Psoas muscle (tissue), 7 donors: ENCODE measurements at regions not wholly inside any gene's neighbourhood (a gene's known extent, or its start where the extent isn't known, plus 50 kb on each side); places are given as distances from the start of the nearest gene placed in this dataset.

Source experiments
- ATAC-seq, 4 donors: fragments of 200-7000 bp; cut with Tn5 transposase; one replicate each; pipeline ENCODE4 v1.9.1; 2020; ENCODE audit warnings: moderate library complexity in 3 of 4, mild to moderate bottlenecking in 2 of 4
- DNase-seq, 2 donors: peaks; one replicate each; pipeline ENCODE4 v3.0.0-alpha.2; 2020
- H3K27ac ChIP-seq: fragments of 200-600 bp; one replicate; pipeline ENCODE4 v1.8.0; 2022
- H3K27me3 ChIP-seq, 3 donors: fragments of 200-600 bp in 1 of 3; one replicate each; pipeline versions ENCODE4 v1.6.1 to v1.8.0; 2013 to 2022; ENCODE audit warnings: low read length in 2 of 3, mild to moderate bottlenecking in 2 of 3, moderate library complexity in 1 of 3; ENCODE audit not compliant: insufficient read depth in 3 of 3
- H3K36me3 ChIP-seq, 2 donors: fragments of 200-600 bp in 1 of 2; one replicate each; pipeline versions ENCODE4 v1.6.1 to v1.8.0; 2013 to 2022; ENCODE audit warnings: low read depth in 1 of 2, mild to moderate bottlenecking in 1 of 2, moderate library complexity in 1 of 2; ENCODE audit not compliant: insufficient read depth in 1 of 2
- H3K4me1 ChIP-seq: fragments of 200-600 bp; one replicate; pipeline ENCODE4 v1.8.0; 2022
- H3K4me3 ChIP-seq: fragments of 200-600 bp; one replicate; pipeline ENCODE4 v1.8.0; 2022; ENCODE audit warnings: mild to moderate bottlenecking
- H3K9me3 ChIP-seq: fragments of 200-600 bp; one replicate; pipeline ENCODE4 v1.8.0; 2022
- CTCF ChIP-seq: fragments of 200-600 bp; IDR thresholded peaks from one replicate; pipeline ENCODE4 v1.8.0; 2022; ENCODE audit warnings: antibody characterized with exemption
- WGBS, 3 donors: extraction: QIAGEN DNeasy Blood & Tissue Kit; methylation state at CpG; one replicate each; pipeline versions ENCODE4 v1.1.6 to v1.1.7; 2013; 5-methylcytosine and 5-hydroxymethylcytosine counted together
- intact Hi-C, 2 donors: fragments of 100-400 bp; cut with DNase I; formaldehyde crosslinking; loops; one replicate each; pipeline versions ENCODE4 v1.11.0 to v1.14.2; 2022
- donor health status: healthy with polysubstance abuse.
- donor health status: DM: no; HTN: no; CAD: no; lungs with moderate emphysema.
- donor health status: Bipolar disorder and iron deficiency.
- donor health status: healthy.
- donor health status: DM: yes; HTN: yes; CAD: no.
- donor health status: DM: no; HTN: no; CAD: no.
- donor health status: DM: yes; HTN: yes; CAD: no.

- H3K36me3 ChIP-seq, result no peaks in the 10 kb centered on the region
- intact Hi-C loops, result no loop called here
Measured at GRCh38 chr18:28789502-28789901, 612.6 kb upstream of the CDH2 start.

GRCh38 chr18:28786926-28787325 is 610.0 kb upstream of the CDH2 start:
- no peak for ATAC-seq
- no peak for TF ChIP-seq CTCF
- H3K27ac ChIP-seq, result no peak overlapping the region
- no peaks in the 10 kb centered on the region for H3K27me3 ChIP-seq
- intact Hi-C loops, result no loop called here
- 33 to 52% (median 41%) methylated on average over 3 of the region's 3 CpGs for WGBS, 3 donors
- no peaks in the 10 kb centered on the region for H3K9me3 ChIP-seq
- no peak for DNase-seq
- no peaks in the 10 kb centered on the region for H3K36me3 ChIP-seq
- H3K4me1 ChIP-seq, result no peaks in the 10 kb centered on the region
- H3K4me3 ChIP-seq, result no peak overlapping the region

More at GRCh38 chr18:28789502-28789901, 612.6 kb upstream of the CDH2 start:
- DNase-seq, result no peak
- Histone ChIP-seq H3K27ac (no peak overlapping the region), H3K4me3 (no peak overlapping the region), H3K27me3 (no peaks in the 10 kb centered on the region), H3K9me3 (no peaks in the 10 kb centered on the region), H3K4me1 (no peaks in the 10 kb centered on the region)
- 35 to 42% (median 39%) methylated on average over 5 of the region's 5 CpGs for WGBS, 3 donors
- no peak for ATAC-seq
- no peak for TF ChIP-seq CTCF

GRCh38 chr18:28781616-28782362 is 604.9 kb upstream of the CDH2 start:
- H3K27me3 ChIP-seq, result no peaks in the 10 kb centered on the region
- TF ChIP-seq CTCF, result no peak
- intact Hi-C loops, result no loop called here
- H3K36me3 ChIP-seq, result no peaks in the 10 kb centered on the region
- no peak for ATAC-seq
- no peaks in the 10 kb centered on the region for H3K9me3 ChIP-seq
- H3K4me3 ChIP-seq, result no peak overlapping the region
- no peak overlapping the region for H3K27ac ChIP-seq
- H3K4me1 ChIP-seq, result no peaks in the 10 kb centered on the region
- 38 to 49% (median 41%) methylated on average over 4 of the region's 4 CpGs for WGBS, 3 donors
- no peak for DNase-seq

- Histone ChIP-seq H3K4me3 (no peak overlapping the region), H3K4me1 (no peaks in the 10 kb centered on the region), H3K36me3 (no peaks in the 10 kb centered on the region), H3K27me3 (no peaks in the 10 kb centered on the region), H3K27ac (no peak overlapping the region), H3K9me3 (no peaks in the 10 kb centered on the region)
- intact Hi-C loops, result no loop called here
- WGBS, 3 donors, result 91 to 96% (median 94%) methylated on average over 14 of the region's 14 CpGs
- DNase-seq, result no peak
- no peak for ATAC-seq
- TF ChIP-seq CTCF, result no peak
Measured at GRCh38 chr18:28778706-28779105, 601.8 kb upstream of the CDH2 start.

- no peaks in the 10 kb centered on the region for H3K4me1 ChIP-seq
- no peak for TF ChIP-seq CTCF
- intact Hi-C loops, result no loop called here
- DNase-seq (no peak), ATAC-seq (no peak)
- no peaks in the 10 kb centered on the region for H3K9me3 ChIP-seq
- no peak overlapping the region for H3K4me3 ChIP-seq
- H3K27me3 ChIP-seq, result no peaks in the 10 kb centered on the region
- WGBS, 3 donors, result 64 to 89% (median 67%) methylated on average over 1 of the region's 1 CpG
- H3K36me3 ChIP-seq, result no peaks in the 10 kb centered on the region
- no peak overlapping the region for H3K27ac ChIP-seq
Measured at GRCh38 chr18:28777756-28778155, 600.8 kb upstream of the CDH2 start.
